ENCODE measurements at regions not wholly inside any gene's neighbourhood (a gene's known extent, or its start where the extent isn't known, plus 50 kb on each side); places are given as distances from the start of the nearest gene placed in this dataset.

GRCh38 chr12:90794212-90794611 lies 160.8 kb downstream of the CCER1 start:
- no peak for TF ChIP-seq CTCF (IDR thresholded peaks at IDR 0.05; ENCODE audit: low read depth, low read length)
- no peak for TF ChIP-seq EZH2phosphoT487 (IDR thresholded peaks at IDR 0.05; ENCODE audit: low read depth)
